ENCODE measurements at regions not wholly inside any gene's neighbourhood (a gene's known extent, or its start where the extent isn't known, plus 50 kb on each side); places are given as distances from the start of the nearest gene placed in this dataset.

DNA sequence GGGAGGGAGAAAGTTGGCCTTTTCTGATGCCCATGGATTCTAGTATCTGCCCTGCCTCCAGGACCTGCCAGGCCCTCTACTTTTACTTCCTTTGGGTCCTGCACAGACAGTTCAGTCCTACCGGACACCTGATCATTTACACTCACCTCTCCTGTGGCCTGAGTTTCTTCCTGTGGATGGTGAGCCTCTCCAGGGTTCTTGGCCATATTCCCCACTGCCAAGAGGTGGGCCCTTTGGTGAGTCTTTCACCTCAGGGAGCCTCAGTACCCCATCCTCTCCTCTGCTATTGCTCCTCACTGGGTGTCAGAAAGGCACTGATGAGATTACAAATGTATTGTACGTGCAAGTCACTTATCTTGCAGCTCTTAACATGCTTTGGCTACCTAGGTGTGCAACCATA lies 81.4 kb upstream of the ETV3 start:
- ChIA-PET POLR2A (ENCODE audit: unreplicated experiment) (no interaction called here), CTCF (no interaction called here)
- no TSS peak for BruUV-seq (replicated peaks)
- intact Hi-C loops (cut with micrococcal nuclease; ENCODE audit: unreplicated experiment) = no loop called here
- Histone ChIP-seq H3K36me3 (ENCODE audit: low read depth) (no peaks in the 10 kb centered on the region), H4K20me1 (ENCODE audit: insufficient read depth) (no peaks in the 10 kb centered on the region), H3F3A (ENCODE audit: insufficient read depth, low read depth) (no peaks in the 10 kb centered on the region), H3K9me2 (ENCODE audit: insufficient read depth) (no peaks in the 10 kb centered on the region), H3K27ac (no peak overlapping the region), H3K4me2 (no peak overlapping the region), H3K4me3 (no peak overlapping the region), H2AFZ (no peak overlapping the region), H3K27me3 (ENCODE audit: insufficient read depth, low read depth) (peaks cover 52% of the 10 kb centered on the region), H3K79me2 (ENCODE audit: low read depth) (no peaks in the 10 kb centered on the region), H3K9me3 (ENCODE audit: insufficient read depth, low read depth) (no peaks in the 10 kb centered on the region), H3K4me1 (replicated peaks; ENCODE audit: insufficient read depth) (no peaks in the 10 kb centered on the region)
- no peak for DNase-seq
- no peak for TF ChIP-seq EZH2 (IDR thresholded peaks at IDR 0.05; ENCODE audit: low read depth)
- TF ChIP-seq, protein P1, sequence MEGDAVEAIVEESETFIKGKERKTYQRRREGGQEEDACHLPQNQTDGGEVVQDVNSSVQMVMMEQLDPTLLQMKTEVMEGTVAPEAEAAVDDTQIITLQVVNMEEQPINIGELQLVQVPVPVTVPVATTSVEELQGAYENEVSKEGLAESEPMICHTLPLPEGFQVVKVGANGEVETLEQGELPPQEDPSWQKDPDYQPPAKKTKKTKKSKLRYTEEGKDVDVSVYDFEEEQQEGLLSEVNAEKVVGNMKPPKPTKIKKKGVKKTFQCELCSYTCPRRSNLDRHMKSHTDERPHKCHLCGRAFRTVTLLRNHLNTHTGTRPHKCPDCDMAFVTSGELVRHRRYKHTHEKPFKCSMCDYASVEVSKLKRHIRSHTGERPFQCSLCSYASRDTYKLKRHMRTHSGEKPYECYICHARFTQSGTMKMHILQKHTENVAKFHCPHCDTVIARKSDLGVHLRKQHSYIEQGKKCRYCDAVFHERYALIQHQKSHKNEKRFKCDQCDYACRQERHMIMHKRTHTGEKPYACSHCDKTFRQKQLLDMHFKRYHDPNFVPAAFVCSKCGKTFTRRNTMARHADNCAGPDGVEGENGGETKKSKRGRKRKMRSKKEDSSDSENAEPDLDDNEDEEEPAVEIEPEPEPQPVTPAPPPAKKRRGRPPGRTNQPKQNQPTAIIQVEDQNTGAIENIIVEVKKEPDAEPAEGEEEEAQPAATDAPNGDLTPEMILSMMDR (conservative IDR thresholded peaks at IDR 0.05) = no peak

DNA sequence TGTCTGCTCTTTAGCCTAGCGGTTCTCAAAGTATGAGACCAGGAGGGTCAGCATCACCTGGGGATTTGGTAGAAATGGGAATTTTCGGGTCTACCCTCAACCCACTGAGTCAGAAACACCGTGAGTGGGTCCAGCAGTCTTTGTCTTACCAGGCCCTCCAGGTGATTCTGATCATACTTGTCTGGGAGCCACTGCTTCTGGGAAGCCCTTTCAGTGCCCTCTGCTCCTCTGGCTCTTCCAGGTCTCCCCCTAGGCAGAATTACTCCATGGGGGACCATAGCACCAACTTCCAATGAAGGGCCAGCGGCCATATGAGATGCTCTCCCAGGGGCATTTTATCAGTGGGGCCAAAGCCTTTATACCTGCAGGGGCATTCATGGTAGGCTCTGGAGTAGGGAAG lies 81.0 kb upstream of the ETV3 start:
- no peak for TF ChIP-seq EZH2 (IDR thresholded peaks at IDR 0.05; ENCODE audit: low read depth)
- TF ChIP-seq, protein P1 (conservative IDR thresholded peaks at IDR 0.05) = no peak
- Histone ChIP-seq H3K4me3 (no peak overlapping the region), H3K79me2 (ENCODE audit: low read depth) (no peaks in the 10 kb centered on the region), H3K4me1 (replicated peaks; ENCODE audit: insufficient read depth) (no peaks in the 10 kb centered on the region), H3K9me3 (ENCODE audit: insufficient read depth, low read depth) (no peaks in the 10 kb centered on the region), H3K9me2 (ENCODE audit: insufficient read depth) (no peaks in the 10 kb centered on the region), H3K27ac (no peak overlapping the region), H3F3A (ENCODE audit: insufficient read depth, low read depth) (no peaks in the 10 kb centered on the region), H3K36me3 (ENCODE audit: low read depth) (no peaks in the 10 kb centered on the region), H3K27me3 (ENCODE audit: insufficient read depth, low read depth) (peaks cover 52% of the 10 kb centered on the region), H4K20me1 (ENCODE audit: insufficient read depth) (no peaks in the 10 kb centered on the region), H2AFZ (no peak overlapping the region), H3K4me2 (no peak overlapping the region)
- ChIA-PET CTCF (no interaction called here), POLR2A (ENCODE audit: unreplicated experiment) (no interaction called here)
- no peak for DNase-seq
- intact Hi-C loops (cut with micrococcal nuclease; ENCODE audit: unreplicated experiment) = no loop called here
- no TSS peak for BruUV-seq (replicated peaks)

DNA sequence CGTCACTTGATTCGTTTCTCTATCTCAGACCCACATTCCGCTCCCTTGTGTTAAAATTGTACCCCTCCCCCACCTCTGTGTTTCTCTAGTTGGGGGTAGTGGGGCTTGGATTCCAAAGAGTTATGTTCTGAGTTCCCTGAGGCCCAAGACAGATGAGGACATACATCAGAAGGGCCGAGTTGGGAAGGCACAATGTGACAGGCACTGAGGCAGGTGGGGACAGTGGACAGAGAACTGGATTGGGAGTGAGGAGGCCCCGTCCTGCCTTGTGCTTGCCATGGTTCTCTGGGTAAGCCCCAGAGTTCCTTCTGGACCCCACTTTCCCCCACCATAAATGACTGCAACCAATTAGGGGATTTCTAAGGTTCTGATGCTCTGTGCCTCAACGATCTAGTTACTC lies 80.5 kb upstream of the ETV3 start:
- no peaks in the 10 kb centered on the region for H3K36me3 ChIP-seq (ENCODE audit: low read depth)
- no TSS peak for BruUV-seq (replicated peaks)

More for the DNA sequence above, 80.5 kb upstream of the ETV3 start:
- no peak overlapping the region for H2AFZ ChIP-seq
- no peaks in the 10 kb centered on the region for H3K9me2 ChIP-seq (ENCODE audit: insufficient read depth)
- no peak for TF ChIP-seq EZH2 (IDR thresholded peaks at IDR 0.05; ENCODE audit: low read depth)
- TF ChIP-seq, protein P1 (conservative IDR thresholded peaks at IDR 0.05) = no peak
- no peaks in the 10 kb centered on the region for H3K79me2 ChIP-seq (ENCODE audit: low read depth)
- no peaks in the 10 kb centered on the region for H3K9me3 ChIP-seq (ENCODE audit: insufficient read depth, low read depth)
- no peak overlapping the region for H3K4me3 ChIP-seq
- no peak overlapping the region for H3K4me2 ChIP-seq
- no peaks in the 10 kb centered on the region for H3K4me1 ChIP-seq (replicated peaks; ENCODE audit: insufficient read depth)
- no peaks in the 10 kb centered on the region for H4K20me1 ChIP-seq (ENCODE audit: insufficient read depth)
- H3F3A ChIP-seq (ENCODE audit: insufficient read depth, low read depth) = no peaks in the 10 kb centered on the region
- H3K27ac ChIP-seq = no peak overlapping the region
- intact Hi-C loops (cut with micrococcal nuclease; ENCODE audit: unreplicated experiment) = no loop called here
- POLR2A ChIA-PET (ENCODE audit: unreplicated experiment) = no interaction called here
- no peak for DNase-seq
- peaks cover 48% of the 10 kb centered on the region for H3K27me3 ChIP-seq (ENCODE audit: insufficient read depth, low read depth)
- CTCF ChIA-PET = no interaction called here

Measured in PC-9 (cell line).